Psoas muscle (tissue), 7 donors: ENCODE measurements at regions not wholly inside any gene's neighbourhood (a gene's known extent, or its start where the extent isn't known, plus 50 kb on each side); places are given as distances from the start of the nearest gene placed in this dataset.

Experiments used
- ATAC-seq, 4 donors: fragments of 200-7000 bp; cut with Tn5 transposase; one replicate each; pipeline ENCODE4 v1.9.1; 2020; ENCODE audit warnings: moderate library complexity in 3 of 4, mild to moderate bottlenecking in 2 of 4
- DNase-seq, 2 donors: peaks; one replicate each; pipeline ENCODE4 v3.0.0-alpha.2; 2020
- H3K27ac ChIP-seq: fragments of 200-600 bp; one replicate; pipeline ENCODE4 v1.8.0; 2022
- H3K27me3 ChIP-seq, 3 donors: fragments of 200-600 bp in 1 of 3; one replicate each; pipeline versions ENCODE4 v1.6.1 to v1.8.0; 2013 to 2022; ENCODE audit warnings: low read length in 2 of 3, mild to moderate bottlenecking in 2 of 3, moderate library complexity in 1 of 3; ENCODE audit not compliant: insufficient read depth in 3 of 3
- H3K36me3 ChIP-seq, 2 donors: fragments of 200-600 bp in 1 of 2; one replicate each; pipeline versions ENCODE4 v1.6.1 to v1.8.0; 2013 to 2022; ENCODE audit warnings: low read depth in 1 of 2, mild to moderate bottlenecking in 1 of 2, moderate library complexity in 1 of 2; ENCODE audit not compliant: insufficient read depth in 1 of 2
- H3K4me1 ChIP-seq: fragments of 200-600 bp; one replicate; pipeline ENCODE4 v1.8.0; 2022
- H3K4me3 ChIP-seq: fragments of 200-600 bp; one replicate; pipeline ENCODE4 v1.8.0; 2022; ENCODE audit warnings: mild to moderate bottlenecking
- H3K9me3 ChIP-seq: fragments of 200-600 bp; one replicate; pipeline ENCODE4 v1.8.0; 2022
- CTCF ChIP-seq: fragments of 200-600 bp; IDR thresholded peaks from one replicate; pipeline ENCODE4 v1.8.0; 2022; ENCODE audit warnings: antibody characterized with exemption
- WGBS, 3 donors: extraction: QIAGEN DNeasy Blood & Tissue Kit; methylation state at CpG; one replicate each; pipeline versions ENCODE4 v1.1.6 to v1.1.7; 2013; 5-methylcytosine and 5-hydroxymethylcytosine counted together
- intact Hi-C, 2 donors: fragments of 100-400 bp; cut with DNase I; formaldehyde crosslinking; loops; one replicate each; pipeline versions ENCODE4 v1.11.0 to v1.14.2; 2022
- donor health status: healthy with polysubstance abuse.
- donor health status: DM: no; HTN: no; CAD: no; lungs with moderate emphysema.
- donor health status: Bipolar disorder and iron deficiency.
- donor health status: healthy.
- donor health status: DM: yes; HTN: yes; CAD: no.
- donor health status: DM: no; HTN: no; CAD: no.
- donor health status: DM: yes; HTN: yes; CAD: no.

DNA sequence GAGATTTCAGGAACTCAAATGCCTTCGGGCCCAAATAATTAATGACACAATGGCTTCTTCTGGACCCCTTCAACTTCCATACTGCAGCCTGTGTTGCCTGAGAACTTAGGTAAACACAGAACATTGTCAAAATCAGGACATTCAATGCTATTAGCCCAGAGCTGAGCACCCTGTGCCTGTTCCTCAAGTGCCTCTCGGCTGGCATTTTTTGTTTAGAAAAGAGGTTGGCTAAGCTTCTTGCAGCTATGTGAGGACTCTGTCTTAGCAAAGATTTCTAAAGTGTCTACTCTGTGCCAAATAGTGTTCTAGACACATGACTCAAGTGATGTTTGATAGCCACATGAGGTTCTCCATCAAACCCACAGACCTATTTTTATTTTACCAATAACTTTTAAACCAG lies 289.3 kb upstream of the ARID1B start:
- DNase-seq (no peak), ATAC-seq (no peak)
- no peak overlapping the region for H3K27ac ChIP-seq
- peaks cover 9% of the 10 kb centered on the region for H3K9me3 ChIP-seq
- no peak for TF ChIP-seq CTCF
- intact Hi-C loops, result no loop called here
- WGBS, 3 donors, result 43 to 78% (median 71%) methylated on average over 2 of the region's 2 CpGs
- H3K36me3 ChIP-seq, result no peaks in the 10 kb centered on the region
- H3K27me3 ChIP-seq, result no peaks in the 10 kb centered on the region
- H3K4me3 ChIP-seq, result no peak overlapping the region
- H3K4me1 ChIP-seq, result no peaks in the 10 kb centered on the region

GRCh38 chr6:156485150-156485549 lies 292.0 kb upstream of the ARID1B start:
- H3K27ac ChIP-seq, result no peak overlapping the region
- no peaks in the 10 kb centered on the region for H3K27me3 ChIP-seq
- no peaks in the 10 kb centered on the region for H3K4me1 ChIP-seq
- no peaks in the 10 kb centered on the region for H3K36me3 ChIP-seq
- DNase-seq (no peak), ATAC-seq (no peak)
- H3K4me3 ChIP-seq, result no peak overlapping the region
- intact Hi-C loops, result no loop called here
- no peak for TF ChIP-seq CTCF
- H3K9me3 ChIP-seq, result peaks cover 9% of the 10 kb centered on the region

DNA sequence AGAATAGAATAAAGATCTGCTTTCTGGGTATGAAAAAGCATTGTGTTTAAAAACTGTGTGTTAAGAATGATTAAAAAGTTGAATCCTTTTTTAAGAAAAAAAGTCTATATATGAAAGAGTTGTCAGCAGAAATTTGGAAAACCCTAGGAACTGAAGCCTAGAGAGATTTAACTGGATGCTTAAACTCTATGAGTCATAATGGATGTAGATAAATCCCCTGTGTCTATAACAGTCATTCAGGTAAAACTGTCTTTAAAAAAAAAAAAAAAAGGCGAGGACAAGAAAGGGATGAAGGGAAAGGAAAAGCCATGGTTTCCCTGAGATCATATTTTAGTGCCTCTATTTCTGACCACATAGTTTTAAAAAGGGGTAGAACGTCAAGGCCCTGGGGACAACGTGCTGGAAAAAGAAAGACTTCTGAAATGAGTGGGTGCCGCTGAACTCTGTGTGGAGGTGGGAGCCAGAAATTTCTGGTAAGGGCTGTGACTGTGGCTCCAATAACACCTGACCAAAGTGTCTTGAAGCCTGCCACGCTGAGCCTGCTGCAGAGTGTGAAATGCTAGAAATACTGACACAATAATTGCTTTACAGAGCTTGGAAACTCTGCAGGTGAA lies 302.6 kb upstream of the ARID1B start:
- DNase-seq (no peak), ATAC-seq (no peak)
- Histone ChIP-seq H3K4me1 (no peaks in the 10 kb centered on the region), H3K9me3 (no peaks in the 10 kb centered on the region), H3K36me3 (no peaks in the 10 kb centered on the region), H3K4me3 (no peak overlapping the region), H3K27ac (no peak overlapping the region), H3K27me3 (no peaks in the 10 kb centered on the region)
- WGBS, 3 donors, result 68 to 76% (median 70%) methylated on average over 5 of the region's 5 CpGs
- TF ChIP-seq CTCF, result no peak
- intact Hi-C loops, result no loop called here

DNA sequence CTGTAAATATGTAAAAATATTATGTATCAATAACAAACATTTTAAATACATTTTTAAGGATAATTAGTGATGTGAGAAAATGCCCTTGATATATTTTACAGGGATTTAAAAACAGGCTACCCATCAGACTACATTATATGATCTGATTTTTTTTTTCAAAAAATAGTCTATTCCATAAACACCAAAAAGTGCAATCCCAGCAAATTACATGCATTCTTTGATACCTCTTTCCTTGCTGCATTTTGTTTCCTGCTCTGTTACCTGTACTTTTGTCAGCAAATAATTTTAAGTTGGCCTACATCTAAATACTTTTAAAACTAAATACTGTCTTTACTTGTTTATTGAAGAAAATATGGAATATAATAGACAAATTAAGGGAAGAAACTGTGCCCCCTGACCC lies 306.2 kb upstream of the ARID1B start:
- intact Hi-C loops, result no loop called here
- Histone ChIP-seq H3K27me3 (no peaks in the 10 kb centered on the region), H3K27ac (no peak overlapping the region), H3K9me3 (no peaks in the 10 kb centered on the region), H3K36me3 (no peaks in the 10 kb centered on the region), H3K4me1 (no peaks in the 10 kb centered on the region), H3K4me3 (no peak overlapping the region)
- no peak for TF ChIP-seq CTCF
- DNase-seq (no peak), ATAC-seq (no peak)
